Aorta (tissue), 5 donors: ENCODE measurements at regions not wholly inside any gene's neighbourhood (a gene's known extent, or its start where the extent isn't known, plus 50 kb on each side); places are given as distances from the start of the nearest gene placed in this dataset.

Source experiments
- ATAC-seq: fragments of 200-7000 bp; cut with Tn5 transposase; one replicate; pipeline ENCODE4 v1.9.1; 2022; ENCODE audit warnings: moderate library complexity; ENCODE audit not compliant: low FRiP score
- DNase-seq, 2 donors: peaks; one replicate each; pipeline ENCODE4 v3.0.0-alpha.2; 2020
- H3K27ac ChIP-seq, 2 donors: one replicate each; pipeline ENCODE4 v1.5.1; 2013; ENCODE audit warnings: low read length in 2 of 2, mild to moderate bottlenecking in 2 of 2, moderate library complexity in 2 of 2, control low read depth in 1 of 2, inconsistent platforms in 1 of 2, low read depth in 1 of 2
- H3K27me3 ChIP-seq, 2 donors: one replicate each; pipeline ENCODE4 v1.6.1; 2013; ENCODE audit warnings: control low read depth in 1 of 2, low read length in 1 of 2, mild to moderate bottlenecking in 1 of 2, moderate library complexity in 1 of 2; ENCODE audit not compliant: insufficient read depth in 2 of 2, control insufficient read depth in 1 of 2
- H3K36me3 ChIP-seq, 2 donors: one replicate each; pipeline ENCODE4 v1.6.1; 2013; ENCODE audit warnings: control low read depth in 1 of 2, low read length in 1 of 2, mild to moderate bottlenecking in 1 of 2; ENCODE audit not compliant: insufficient read depth in 2 of 2, control insufficient read depth in 1 of 2
- H3K4me1 ChIP-seq, 2 donors: one replicate each; pipeline ENCODE4 v1.6.1; 2013; ENCODE audit warnings: low read length in 2 of 2, control low read depth in 1 of 2, mild to moderate bottlenecking in 1 of 2, moderate library complexity in 1 of 2; ENCODE audit not compliant: insufficient read depth in 2 of 2, control insufficient read depth in 1 of 2
- H3K4me3 ChIP-seq, 2 donors: one replicate each; pipeline ENCODE4 v1.5.1; 2013; ENCODE audit warnings: low read length in 2 of 2, control low read depth in 1 of 2, mild to moderate bottlenecking in 1 of 2
- H3K9me3 ChIP-seq: one replicate; pipeline ENCODE4 v1.6.1; 2013; ENCODE audit warnings: mild to moderate bottlenecking, low read length; ENCODE audit not compliant: control insufficient read depth
- WGBS, 2 donors: extraction: QIAGEN DNeasy Blood & Tissue Kit; methylation state at CpG; one replicate each; pipeline ENCODE4 v1.1.7; 2013; 5-methylcytosine and 5-hydroxymethylcytosine counted together
- intact Hi-C, 2 donors: fragments of 100-400 bp; cut with DNase I; formaldehyde crosslinking; loops; one replicate each; pipeline versions ENCODE4 v1.14.2 to v1.15.0; 2022
- donor health status: healthy with polysubstance abuse.
- donor health status: Bipolar disorder and iron deficiency.
- donor health status: DM: no; HTN: no; CAD: no.
- donor health status: DM: no; HTN: no; CAD: no.
- donor health status: DM: yes; HTN: yes; CAD: no.

DNA sequence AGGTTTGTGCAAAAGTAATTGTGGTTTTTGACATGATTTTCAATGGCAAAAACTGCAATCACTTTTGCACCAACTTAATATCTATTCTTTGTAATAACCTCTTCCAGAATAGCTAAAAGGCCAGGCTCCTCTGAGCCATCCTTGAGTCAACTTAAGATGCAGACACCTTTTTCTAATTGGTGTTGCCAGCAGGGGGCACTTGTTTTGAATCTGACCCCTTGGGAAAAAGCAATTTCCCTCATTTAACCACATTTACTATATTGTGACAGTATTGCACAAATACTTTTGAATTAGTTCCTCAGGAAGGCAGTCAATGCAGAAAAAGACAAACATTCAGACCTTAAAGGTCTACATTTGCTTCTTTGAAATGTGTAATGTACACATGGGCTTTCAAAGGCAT is 78.6 kb upstream of the GALNT5 start:
- ATAC-seq (no peak), DNase-seq (no peak)
- no peak overlapping the region for H3K27ac ChIP-seq
- peaks cover 0 to 4% of the 10 kb centered on the region in 2 donors for H3K4me1 ChIP-seq
- intact Hi-C loops: loop anchor here in 1 of 2 donors (10.0 kb wide), 1 partner anchor 844 kb away; the partner anchor contains the start of gene NR4A2
- no peaks in the 10 kb centered on the region for H3K36me3 ChIP-seq
- no peak overlapping the region for H3K4me3 ChIP-seq
- H3K9me3 ChIP-seq: no peaks in the 10 kb centered on the region
- no peaks in the 10 kb centered on the region for H3K27me3 ChIP-seq

DNA sequence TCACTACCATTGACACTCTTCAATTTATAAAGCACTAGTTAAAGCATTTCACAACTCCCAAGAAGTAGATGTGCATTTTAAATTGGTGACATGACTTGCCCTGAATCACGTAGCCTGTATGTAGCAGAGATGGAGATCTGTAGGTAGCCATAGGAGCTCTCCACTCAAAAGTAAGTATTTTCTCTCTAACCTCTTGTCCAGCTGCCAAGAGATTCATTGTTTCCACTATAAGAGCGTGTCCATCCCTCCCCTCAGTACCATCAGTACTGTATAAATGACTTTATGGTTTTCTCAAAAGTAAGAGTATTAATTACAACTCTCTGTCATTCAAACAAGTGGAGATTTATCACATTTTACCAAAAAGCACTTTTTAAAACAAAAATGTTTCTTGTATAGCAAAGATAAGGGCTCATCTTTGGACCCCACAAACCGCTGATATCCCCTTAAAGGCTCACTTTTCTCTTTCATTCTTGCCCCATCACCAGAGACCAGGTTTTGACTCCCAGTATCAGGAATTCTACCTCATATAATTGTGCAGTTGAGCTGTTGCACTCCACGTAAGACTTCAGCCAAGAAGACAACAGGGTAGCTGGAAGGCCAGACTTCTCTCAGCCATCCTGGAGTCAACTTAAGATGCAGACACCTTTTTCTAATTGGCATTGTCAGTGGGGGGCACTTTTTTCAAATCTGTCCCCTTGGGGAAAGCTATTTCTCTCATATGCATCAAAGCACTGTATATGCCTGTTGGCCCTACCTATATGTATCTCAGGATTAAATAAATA is 78.0 kb upstream of the GALNT5 start:
- Histone ChIP-seq H3K27me3 (no peaks in the 10 kb centered on the region), H3K9me3 (no peaks in the 10 kb centered on the region), H3K27ac (no peak overlapping the region), H3K4me3 (no peak overlapping the region), H3K4me1 (peaks cover 0 to 4% of the 10 kb centered on the region in 2 donors), H3K36me3 (no peaks in the 10 kb centered on the region)
- intact Hi-C loops: loop anchor here in 1 of 2 donors (10.0 kb wide), 2 partner anchors 585 to 845 kb away; partner anchors contain the start of gene NR4A2
- DNase-seq (no peak), ATAC-seq (no peak)
- 85 to 90% methylated on average over 4 of the region's 4 CpGs for WGBS, 2 donors

DNA sequence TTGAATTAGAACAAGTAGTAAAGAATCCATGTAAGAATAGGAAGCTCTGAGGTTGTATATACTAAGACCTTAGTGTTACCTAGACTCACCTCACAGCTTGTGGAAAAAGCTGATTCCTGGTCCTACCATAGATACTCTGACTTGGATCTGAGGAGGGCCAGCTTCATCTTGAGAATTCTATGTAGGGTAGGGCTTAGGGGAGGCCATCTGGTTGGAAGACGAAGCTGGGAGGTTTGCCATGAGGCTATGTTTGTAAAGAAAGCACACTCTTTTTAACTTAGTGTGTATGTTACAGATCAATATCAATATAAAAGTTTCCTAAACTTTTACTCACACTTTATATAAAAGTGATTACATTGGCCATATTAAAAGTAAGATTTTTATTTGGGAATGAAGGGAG is 77.1 kb upstream of the GALNT5 start:
- Histone ChIP-seq H3K36me3 (no peaks in the 10 kb centered on the region), H3K27ac (no peak overlapping the region), H3K27me3 (no peaks in the 10 kb centered on the region), H3K4me1 (peaks cover 0 to 4% of the 10 kb centered on the region in 2 donors), H3K9me3 (no peaks in the 10 kb centered on the region), H3K4me3 (no peak overlapping the region)
- 59 to 85% methylated on average over 1 of the region's 1 CpG for WGBS, 2 donors
- intact Hi-C loops: loop anchor here in 1 of 2 donors (10.0 kb wide), 1 partner anchor 586 kb away; no protein-coding TSS in a partner anchor
- ATAC-seq (no peak), DNase-seq (no peak)

DNA sequence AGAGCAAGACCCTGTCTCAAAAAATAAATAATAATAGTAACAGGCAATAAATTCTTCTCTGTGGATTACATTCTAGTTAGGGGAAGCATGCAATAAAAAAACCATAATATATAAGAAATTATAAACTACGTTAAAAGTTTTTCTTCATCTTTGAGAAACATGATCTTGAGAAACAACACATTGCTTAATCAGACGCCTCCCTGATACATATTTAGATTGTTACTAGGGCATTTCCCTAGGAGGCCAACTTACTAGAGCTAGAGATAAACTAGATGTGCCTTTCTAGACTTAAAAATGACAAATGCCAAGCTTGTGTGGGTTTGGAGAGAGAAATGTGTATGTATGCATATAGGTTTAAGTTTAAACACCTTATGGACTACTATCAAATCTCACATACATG is 76.3 kb upstream of the GALNT5 start:
- H3K27ac ChIP-seq: no peak overlapping the region
- no peaks in the 10 kb centered on the region for H3K27me3 ChIP-seq
- no peaks in the 10 kb centered on the region for H3K9me3 ChIP-seq
- ATAC-seq (no peak), DNase-seq (no peak)
- 54 to 62% methylated on average over 2 of the region's 2 CpGs for WGBS, 2 donors
- H3K4me1 ChIP-seq: peaks cover 0 to 4% of the 10 kb centered on the region in 2 donors
- no peak overlapping the region for H3K4me3 ChIP-seq
- no peaks in the 10 kb centered on the region for H3K36me3 ChIP-seq
- intact Hi-C loops: loop anchor here in 1 of 2 donors (10.0 kb wide), 1 partner anchor 586 kb away; no protein-coding TSS in a partner anchor

DNA sequence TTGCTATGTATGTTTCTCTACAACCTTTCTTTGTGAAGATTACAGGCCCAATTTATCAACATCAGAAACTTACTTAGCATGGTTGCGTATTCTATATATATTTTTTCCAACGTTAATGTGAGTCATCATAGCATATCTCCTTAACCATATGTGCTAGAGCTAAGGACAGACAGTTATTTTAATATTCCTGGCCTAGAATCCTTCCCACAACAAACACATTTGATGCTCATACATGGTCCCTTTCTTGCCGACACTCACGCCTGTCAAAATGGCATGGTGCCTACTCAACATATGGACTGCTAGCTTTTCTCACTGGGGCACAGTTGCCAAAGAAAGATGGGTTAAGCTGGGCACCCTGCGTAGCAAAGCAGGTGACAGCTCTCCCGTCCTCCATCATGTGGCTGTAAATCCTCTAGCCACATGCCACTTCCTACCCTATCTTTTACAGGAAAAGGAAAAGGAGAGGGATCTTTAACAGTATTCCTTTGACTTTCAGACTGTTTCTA is 75.2 kb upstream of the GALNT5 start:
- Histone ChIP-seq H3K4me3 (no peak overlapping the region), H3K27me3 (no peaks in the 10 kb centered on the region), H3K9me3 (no peaks in the 10 kb centered on the region), H3K4me1 (peaks cover 0 to 4% of the 10 kb centered on the region in 2 donors), H3K36me3 (no peaks in the 10 kb centered on the region), H3K27ac (no peak overlapping the region)
- 73 to 78% methylated on average over 6 of the region's 6 CpGs for WGBS, 2 donors
- no peak for DNase-seq
- ATAC-seq: no peak
- intact Hi-C loops: loop anchor here in 1 of 2 donors (10.0 kb wide), 1 partner anchor 587 kb away; no protein-coding TSS in a partner anchor

DNA sequence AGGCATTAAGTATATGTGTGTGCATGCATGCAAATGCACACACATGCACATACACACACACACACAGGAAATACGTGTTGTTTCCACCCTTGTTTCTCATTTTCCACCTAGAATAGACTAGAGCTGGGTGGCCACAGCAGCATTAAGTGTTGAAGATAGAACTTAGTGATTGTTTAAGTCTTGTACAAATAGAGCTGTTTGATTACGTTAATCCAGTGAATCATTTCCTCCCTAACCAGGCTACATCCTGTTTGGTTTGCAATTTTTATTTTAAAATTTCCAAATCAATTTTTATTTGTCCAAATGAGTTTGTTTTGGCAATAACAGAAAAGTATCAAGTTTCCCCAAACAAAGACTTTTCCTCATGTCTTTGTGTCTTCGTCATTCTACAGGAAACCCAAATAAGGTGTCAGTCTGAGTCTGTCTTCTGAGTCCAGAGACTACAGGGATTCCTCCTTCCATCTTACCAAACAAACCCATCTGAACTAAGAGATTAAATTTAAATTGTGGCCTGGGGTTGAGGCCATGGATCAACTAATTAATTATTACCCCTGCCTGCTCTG is 74.6 kb upstream of the GALNT5 start:
- 14 to 18% methylated on average over 3 of the region's 3 CpGs for WGBS, 2 donors
- intact Hi-C loops: loop anchor here in 1 of 2 donors (10.0 kb wide), 1 partner anchor 588 kb away; no protein-coding TSS in a partner anchor
- ATAC-seq (no peak), DNase-seq (no peak)
- Histone ChIP-seq H3K36me3 (no peaks in the 10 kb centered on the region), H3K9me3 (no peaks in the 10 kb centered on the region), H3K4me3 (no peak overlapping the region), H3K27me3 (no peaks in the 10 kb centered on the region), H3K4me1 (peaks cover 0 to 4% of the 10 kb centered on the region in 2 donors), H3K27ac (no peak overlapping the region)

DNA sequence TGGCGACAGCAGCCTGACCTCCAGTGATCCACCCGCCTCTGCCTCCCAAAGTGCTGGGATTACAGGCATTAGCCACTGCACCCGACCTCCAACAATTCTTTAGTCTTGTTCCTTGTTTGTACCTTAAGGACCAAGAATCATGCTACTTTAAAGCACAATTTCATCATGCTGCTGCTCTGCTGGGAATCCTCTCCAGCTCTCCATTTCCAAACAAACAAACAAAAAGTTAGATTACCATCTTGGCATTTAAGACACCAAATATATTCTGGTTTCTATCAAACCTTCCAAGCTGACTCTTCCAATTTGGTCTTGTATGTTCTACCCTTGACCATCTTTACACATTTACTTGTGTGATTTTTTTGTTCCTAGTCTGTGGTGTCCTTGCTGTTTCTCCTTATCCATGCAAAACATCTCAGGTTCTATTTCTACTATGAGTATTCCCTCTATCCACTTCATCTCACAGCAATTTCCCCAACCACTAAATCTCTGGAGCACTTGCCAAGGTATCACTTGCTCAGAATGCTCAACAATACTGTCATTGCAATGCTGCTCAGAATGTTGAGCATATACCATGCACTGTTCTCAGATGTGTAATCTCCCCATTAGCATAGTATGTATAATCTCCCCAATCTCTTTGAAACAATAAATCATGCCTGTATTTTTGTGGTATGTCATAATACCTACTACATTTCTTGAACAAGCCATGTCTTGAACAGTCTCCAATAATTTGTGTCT is 73.2 kb upstream of the GALNT5 start:
- intact Hi-C loops: loop anchor here in 1 of 2 donors (10.0 kb wide), 1 partner anchor 590 kb away; no protein-coding TSS in a partner anchor

DNA sequence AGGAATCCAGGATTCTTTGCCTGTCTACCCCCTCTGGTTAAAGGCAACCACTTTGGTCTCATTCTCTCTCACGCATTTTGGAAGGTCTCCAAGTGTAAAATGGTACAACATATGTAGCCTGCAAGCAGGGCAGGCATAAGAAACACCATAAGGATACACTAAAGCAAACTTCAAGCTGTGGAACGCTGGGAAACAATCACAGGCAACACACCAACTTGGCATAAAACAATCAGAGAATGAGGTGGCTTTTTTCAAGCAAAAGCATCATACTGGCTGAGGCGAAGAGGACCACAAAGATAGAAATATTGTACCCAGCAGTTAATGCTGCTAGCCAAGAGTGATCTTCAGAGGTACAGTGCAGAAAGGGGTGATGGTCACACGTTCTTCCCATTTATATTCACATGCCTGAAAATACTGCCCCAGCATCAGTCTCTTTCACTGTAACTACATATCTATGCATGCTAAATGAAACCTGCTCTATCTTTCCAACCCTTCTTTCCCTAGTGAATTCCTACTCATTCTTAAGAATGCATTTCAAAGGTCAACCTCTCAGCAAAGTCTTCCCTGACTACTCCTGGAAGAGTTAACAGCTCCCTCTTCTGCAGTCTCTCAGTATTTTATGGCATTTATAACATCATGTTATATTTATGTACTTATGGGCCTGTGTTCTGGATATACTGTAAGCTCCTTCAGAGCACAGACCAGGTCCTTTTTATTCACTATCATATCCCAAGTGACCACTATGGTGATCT is 71.9 kb upstream of the GALNT5 start:
- Histone ChIP-seq H3K4me3 (no peak overlapping the region), H3K4me1 (peaks cover 0 to 2% of the 10 kb centered on the region in 2 donors), H3K27me3 (no peaks in the 10 kb centered on the region), H3K9me3 (no peaks in the 10 kb centered on the region), H3K27ac (no peak overlapping the region), H3K36me3 (no peaks in the 10 kb centered on the region)
- DNase-seq: no peak
- intact Hi-C loops: loop anchor here in 1 of 2 donors (10.0 kb wide), 1 partner anchor 591 kb away; no protein-coding TSS in a partner anchor
- ATAC-seq: no peak
- 84 to 87% methylated on average over 4 of the region's 4 CpGs for WGBS, 2 donors

More for the DNA sequence above, 73.2 kb upstream of the GALNT5 start:
- WGBS, 2 donors: 92 to 94% methylated on average over 3 of the region's 3 CpGs
- Histone ChIP-seq H3K27me3 (no peaks in the 10 kb centered on the region), H3K9me3 (no peaks in the 10 kb centered on the region), H3K36me3 (no peaks in the 10 kb centered on the region), H3K4me3 (no peak overlapping the region), H3K4me1 (peaks cover 0 to 2% of the 10 kb centered on the region in 2 donors), H3K27ac (no peak overlapping the region)
- no peak for DNase-seq
- no peak for ATAC-seq
